ENCODE measurements at regions not wholly inside any gene's neighbourhood (a gene's known extent, or its start where the extent isn't known, plus 50 kb on each side); places are given as distances from the start of the nearest gene placed in this dataset.
"Not testable (repeated sequence)": the region's sequence is repeated elsewhere in the genome, so short reads cannot be mapped to it uniquely, and the experiment has no call there.

- no peak for DNase-seq (ENCODE audit: low read depth)
- TF ChIP-seq CTCF (IDR thresholded peaks at IDR 0.05; ENCODE audit: insufficient read depth, low read depth, low read length, missing control alignments), result no peak
- no peak overlapping the region for H3K4me3 ChIP-seq (ENCODE audit: low read length)
These were observed 229.1 kb upstream of the JARID2 start for GRCh38 chr6:15016813-15017212.

GRCh38 chr6:15017261-15017660 lies 228.6 kb upstream of the JARID2 start:
- no peak overlapping the region for H3K4me3 ChIP-seq (ENCODE audit: low read length)
- TF ChIP-seq CTCF (IDR thresholded peaks at IDR 0.05; ENCODE audit: insufficient read depth, low read depth, low read length, missing control alignments), result no peak
- DNase-seq (ENCODE audit: low read depth), result peak; percentile 10

GRCh38 chr6:15017803-15018202 lies 228.1 kb upstream of the JARID2 start:
- H3K4me3 ChIP-seq (ENCODE audit: low read length), result no peak overlapping the region
- DNase-seq (ENCODE audit: low read depth), result no peak
- TF ChIP-seq CTCF (IDR thresholded peaks at IDR 0.05; ENCODE audit: insufficient read depth, low read depth, low read length, missing control alignments), result no peak

- no peak for DNase-seq (ENCODE audit: low read depth)
- H3K4me3 ChIP-seq (ENCODE audit: low read length), result no peak overlapping the region
- no peak for TF ChIP-seq CTCF (IDR thresholded peaks at IDR 0.05; ENCODE audit: insufficient read depth, low read depth, low read length, missing control alignments)
These were observed 225.6 kb upstream of the JARID2 start for GRCh38 chr6:15020119-15020770.

GRCh38 chr6:15021074-15021473 lies 224.8 kb upstream of the JARID2 start:
- no peak for DNase-seq (ENCODE audit: low read depth)
- no peak for TF ChIP-seq CTCF (IDR thresholded peaks at IDR 0.05; ENCODE audit: insufficient read depth, low read depth, low read length, missing control alignments)
- no peak overlapping the region for H3K4me3 ChIP-seq (ENCODE audit: low read length)

GRCh38 chr6:15023018-15023417 lies 222.9 kb upstream of the JARID2 start:
- DNase-seq (ENCODE audit: low read depth); H3K4me3 ChIP-seq (ENCODE audit: low read length): not testable (repeated sequence)

GRCh38 chr6:15023448-15023847 lies 222.4 kb upstream of the JARID2 start:
- H3K4me3 ChIP-seq (ENCODE audit: low read length), result no peak overlapping the region
- DNase-seq (ENCODE audit: low read depth), result peak; percentile 53
- TF ChIP-seq CTCF (IDR thresholded peaks at IDR 0.05; ENCODE audit: insufficient read depth, low read depth, low read length, missing control alignments), result no peak
